ENCODE measurements at regions not wholly inside any gene's neighbourhood (a gene's known extent, or its start where the extent isn't known, plus 50 kb on each side); places are given as distances from the start of the nearest gene placed in this dataset.

- no peaks in the 10 kb centered on the region for H3K9me3 ChIP-seq (ENCODE audit: control insufficient read depth in 4 of 4, low read length in 3 of 4)
- no peaks in the 10 kb centered on the region for H3K27me3 ChIP-seq (ENCODE audit: control insufficient read depth in 4 of 4, insufficient read depth in 4 of 4, low read length in 3 of 4)
- no peak overlapping the region for H3K27ac ChIP-seq (ENCODE audit: low read depth in 1 of 2, low read length in 2 of 2)
- peaks cover 0 to 6% (median 4%) of the 10 kb centered on the region in 4 donors for H3K4me1 ChIP-seq (ENCODE audit: control insufficient read depth in 4 of 4, insufficient read depth in 4 of 4, low read length in 3 of 4)
- H3K9ac ChIP-seq (ENCODE audit: low read depth in 1 of 2, low read length in 2 of 2): no peak overlapping the region
- TF ChIP-seq NR2F2 (IDR thresholded peaks at IDR 0.05): no peak
- TF ChIP-seq TAF1 (conservative IDR thresholded peaks at IDR 0.05): no peak
- no peak for TF ChIP-seq EGR1 (IDR thresholded peaks at IDR 0.05; ENCODE audit: low read depth in 2 of 2)
- no peak for TF ChIP-seq FOXA1 (IDR thresholded peaks at IDR 0.05)
- TF ChIP-seq, protein P1, sequence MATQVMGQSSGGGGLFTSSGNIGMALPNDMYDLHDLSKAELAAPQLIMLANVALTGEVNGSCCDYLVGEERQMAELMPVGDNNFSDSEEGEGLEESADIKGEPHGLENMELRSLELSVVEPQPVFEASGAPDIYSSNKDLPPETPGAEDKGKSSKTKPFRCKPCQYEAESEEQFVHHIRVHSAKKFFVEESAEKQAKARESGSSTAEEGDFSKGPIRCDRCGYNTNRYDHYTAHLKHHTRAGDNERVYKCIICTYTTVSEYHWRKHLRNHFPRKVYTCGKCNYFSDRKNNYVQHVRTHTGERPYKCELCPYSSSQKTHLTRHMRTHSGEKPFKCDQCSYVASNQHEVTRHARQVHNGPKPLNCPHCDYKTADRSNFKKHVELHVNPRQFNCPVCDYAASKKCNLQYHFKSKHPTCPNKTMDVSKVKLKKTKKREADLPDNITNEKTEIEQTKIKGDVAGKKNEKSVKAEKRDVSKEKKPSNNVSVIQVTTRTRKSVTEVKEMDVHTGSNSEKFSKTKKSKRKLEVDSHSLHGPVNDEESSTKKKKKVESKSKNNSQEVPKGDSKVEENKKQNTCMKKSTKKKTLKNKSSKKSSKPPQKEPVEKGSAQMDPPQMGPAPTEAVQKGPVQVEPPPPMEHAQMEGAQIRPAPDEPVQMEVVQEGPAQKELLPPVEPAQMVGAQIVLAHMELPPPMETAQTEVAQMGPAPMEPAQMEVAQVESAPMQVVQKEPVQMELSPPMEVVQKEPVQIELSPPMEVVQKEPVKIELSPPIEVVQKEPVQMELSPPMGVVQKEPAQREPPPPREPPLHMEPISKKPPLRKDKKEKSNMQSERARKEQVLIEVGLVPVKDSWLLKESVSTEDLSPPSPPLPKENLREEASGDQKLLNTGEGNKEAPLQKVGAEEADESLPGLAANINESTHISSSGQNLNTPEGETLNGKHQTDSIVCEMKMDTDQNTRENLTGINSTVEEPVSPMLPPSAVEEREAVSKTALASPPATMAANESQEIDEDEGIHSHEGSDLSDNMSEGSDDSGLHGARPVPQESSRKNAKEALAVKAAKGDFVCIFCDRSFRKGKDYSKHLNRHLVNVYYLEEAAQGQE (IDR thresholded peaks at IDR 0.05): no peak
- TF ChIP-seq FOXA2 (IDR thresholded peaks at IDR 0.05): no peak
- no peak for TF ChIP-seq RXRA (IDR thresholded peaks at IDR 0.05)
- no peak for TF ChIP-seq GABPA (IDR thresholded peaks at IDR 0.05 in 1 of 2, conservative IDR thresholded peaks at IDR 0.05 in 1 of 2)
- no peak for TF ChIP-seq HNF4G (IDR thresholded peaks at IDR 0.05)
- TF ChIP-seq SP1 (IDR thresholded peaks at IDR 0.05): no peak
- no peak for TF ChIP-seq YY1 (IDR thresholded peaks at IDR 0.05)
- no peak for TF ChIP-seq RAD21 (IDR thresholded peaks at IDR 0.05)
- no peak for TF ChIP-seq MAX (IDR thresholded peaks at IDR 0.05)
- TF ChIP-seq, protein P2, sequence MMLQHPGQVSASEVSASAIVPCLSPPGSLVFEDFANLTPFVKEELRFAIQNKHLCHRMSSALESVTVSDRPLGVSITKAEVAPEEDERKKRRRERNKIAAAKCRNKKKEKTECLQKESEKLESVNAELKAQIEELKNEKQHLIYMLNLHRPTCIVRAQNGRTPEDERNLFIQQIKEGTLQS (IDR thresholded peaks at IDR 0.05): no peak
- no peak for TF ChIP-seq ZBTB33 (IDR thresholded peaks at IDR 0.05)
- TF ChIP-seq, protein P3, sequence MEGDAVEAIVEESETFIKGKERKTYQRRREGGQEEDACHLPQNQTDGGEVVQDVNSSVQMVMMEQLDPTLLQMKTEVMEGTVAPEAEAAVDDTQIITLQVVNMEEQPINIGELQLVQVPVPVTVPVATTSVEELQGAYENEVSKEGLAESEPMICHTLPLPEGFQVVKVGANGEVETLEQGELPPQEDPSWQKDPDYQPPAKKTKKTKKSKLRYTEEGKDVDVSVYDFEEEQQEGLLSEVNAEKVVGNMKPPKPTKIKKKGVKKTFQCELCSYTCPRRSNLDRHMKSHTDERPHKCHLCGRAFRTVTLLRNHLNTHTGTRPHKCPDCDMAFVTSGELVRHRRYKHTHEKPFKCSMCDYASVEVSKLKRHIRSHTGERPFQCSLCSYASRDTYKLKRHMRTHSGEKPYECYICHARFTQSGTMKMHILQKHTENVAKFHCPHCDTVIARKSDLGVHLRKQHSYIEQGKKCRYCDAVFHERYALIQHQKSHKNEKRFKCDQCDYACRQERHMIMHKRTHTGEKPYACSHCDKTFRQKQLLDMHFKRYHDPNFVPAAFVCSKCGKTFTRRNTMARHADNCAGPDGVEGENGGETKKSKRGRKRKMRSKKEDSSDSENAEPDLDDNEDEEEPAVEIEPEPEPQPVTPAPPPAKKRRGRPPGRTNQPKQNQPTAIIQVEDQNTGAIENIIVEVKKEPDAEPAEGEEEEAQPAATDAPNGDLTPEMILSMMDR (IDR thresholded peaks at IDR 0.05; ENCODE audit: low read depth, low read length, missing input control): no peak
- no peak for DNase-seq (ENCODE audit: low spot score)
- WGBS: 84% methylated on average over 8 of the region's 8 CpGs
- H3K4me3 ChIP-seq (ENCODE audit: low read depth in 1 of 3, low read length in 3 of 3): no peak overlapping the region
- no peaks in the 10 kb centered on the region for H3K36me3 ChIP-seq (ENCODE audit: control insufficient read depth in 4 of 4, insufficient read depth in 3 of 4, low read depth in 1 of 4, low read length in 3 of 4)
Measured at GRCh38 chr1:31504001-31504400, 72.3 kb upstream of the TINAGL1 start.
